GM12872 (cell line): ENCODE measurements at regions not wholly inside any gene's neighbourhood (a gene's known extent, or its start where the extent isn't known, plus 50 kb on each side); places are given as distances from the start of the nearest gene placed in this dataset.

Experiments
- TF ChIP-seq, protein P1 (sequence below): IDR thresholded peaks from 3 replicates; pipeline ENCODE4 v1.5.1; 2011; ENCODE audit warnings: low read depth, mild to moderate bottlenecking, low read length, moderate library complexity; ENCODE audit not compliant: insufficient read depth

DNA sequence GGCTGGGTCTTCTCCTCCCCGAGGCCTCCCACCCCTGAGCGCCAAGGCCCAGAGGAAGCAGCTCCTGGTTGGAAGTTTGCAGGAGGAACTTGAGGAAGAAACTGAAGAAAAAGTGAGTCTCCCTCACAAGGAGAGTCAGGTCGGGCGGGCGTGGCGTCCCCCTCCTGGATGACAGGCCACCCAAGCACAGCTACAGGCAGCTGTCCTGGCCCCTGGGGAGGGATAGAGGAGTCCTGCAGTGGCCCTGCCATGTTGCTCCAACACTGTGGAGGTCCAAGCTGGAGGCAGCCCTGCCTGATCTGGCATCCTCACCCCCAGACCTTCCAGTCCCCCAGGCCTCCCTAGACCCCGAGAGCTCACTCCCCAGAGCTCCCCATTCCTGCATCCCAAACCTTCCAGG, 1150.1 kb downstream of the BRD1 start:
- TF ChIP-seq, protein P1, sequence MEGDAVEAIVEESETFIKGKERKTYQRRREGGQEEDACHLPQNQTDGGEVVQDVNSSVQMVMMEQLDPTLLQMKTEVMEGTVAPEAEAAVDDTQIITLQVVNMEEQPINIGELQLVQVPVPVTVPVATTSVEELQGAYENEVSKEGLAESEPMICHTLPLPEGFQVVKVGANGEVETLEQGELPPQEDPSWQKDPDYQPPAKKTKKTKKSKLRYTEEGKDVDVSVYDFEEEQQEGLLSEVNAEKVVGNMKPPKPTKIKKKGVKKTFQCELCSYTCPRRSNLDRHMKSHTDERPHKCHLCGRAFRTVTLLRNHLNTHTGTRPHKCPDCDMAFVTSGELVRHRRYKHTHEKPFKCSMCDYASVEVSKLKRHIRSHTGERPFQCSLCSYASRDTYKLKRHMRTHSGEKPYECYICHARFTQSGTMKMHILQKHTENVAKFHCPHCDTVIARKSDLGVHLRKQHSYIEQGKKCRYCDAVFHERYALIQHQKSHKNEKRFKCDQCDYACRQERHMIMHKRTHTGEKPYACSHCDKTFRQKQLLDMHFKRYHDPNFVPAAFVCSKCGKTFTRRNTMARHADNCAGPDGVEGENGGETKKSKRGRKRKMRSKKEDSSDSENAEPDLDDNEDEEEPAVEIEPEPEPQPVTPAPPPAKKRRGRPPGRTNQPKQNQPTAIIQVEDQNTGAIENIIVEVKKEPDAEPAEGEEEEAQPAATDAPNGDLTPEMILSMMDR, result no peak

DNA sequence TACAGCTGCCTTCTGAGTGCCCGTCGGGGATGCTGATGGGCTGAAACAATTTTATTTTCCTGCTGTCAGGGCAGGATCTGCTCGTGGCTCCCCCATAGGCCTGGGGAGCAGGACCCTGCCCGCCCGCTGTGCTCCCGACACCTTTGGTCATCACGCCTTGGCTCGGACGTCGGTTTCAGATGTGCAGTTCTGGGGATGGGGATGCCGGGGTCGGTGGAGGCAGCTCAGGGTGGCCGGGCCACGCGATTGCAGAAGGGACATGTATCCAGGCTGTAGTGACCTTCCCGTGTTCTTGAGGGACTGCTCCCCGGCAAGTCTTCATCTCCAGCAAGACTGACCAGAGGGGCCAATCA, 1150.5 kb downstream of the BRD1 start:
- TF ChIP-seq, protein P1, result no peak

DNA sequence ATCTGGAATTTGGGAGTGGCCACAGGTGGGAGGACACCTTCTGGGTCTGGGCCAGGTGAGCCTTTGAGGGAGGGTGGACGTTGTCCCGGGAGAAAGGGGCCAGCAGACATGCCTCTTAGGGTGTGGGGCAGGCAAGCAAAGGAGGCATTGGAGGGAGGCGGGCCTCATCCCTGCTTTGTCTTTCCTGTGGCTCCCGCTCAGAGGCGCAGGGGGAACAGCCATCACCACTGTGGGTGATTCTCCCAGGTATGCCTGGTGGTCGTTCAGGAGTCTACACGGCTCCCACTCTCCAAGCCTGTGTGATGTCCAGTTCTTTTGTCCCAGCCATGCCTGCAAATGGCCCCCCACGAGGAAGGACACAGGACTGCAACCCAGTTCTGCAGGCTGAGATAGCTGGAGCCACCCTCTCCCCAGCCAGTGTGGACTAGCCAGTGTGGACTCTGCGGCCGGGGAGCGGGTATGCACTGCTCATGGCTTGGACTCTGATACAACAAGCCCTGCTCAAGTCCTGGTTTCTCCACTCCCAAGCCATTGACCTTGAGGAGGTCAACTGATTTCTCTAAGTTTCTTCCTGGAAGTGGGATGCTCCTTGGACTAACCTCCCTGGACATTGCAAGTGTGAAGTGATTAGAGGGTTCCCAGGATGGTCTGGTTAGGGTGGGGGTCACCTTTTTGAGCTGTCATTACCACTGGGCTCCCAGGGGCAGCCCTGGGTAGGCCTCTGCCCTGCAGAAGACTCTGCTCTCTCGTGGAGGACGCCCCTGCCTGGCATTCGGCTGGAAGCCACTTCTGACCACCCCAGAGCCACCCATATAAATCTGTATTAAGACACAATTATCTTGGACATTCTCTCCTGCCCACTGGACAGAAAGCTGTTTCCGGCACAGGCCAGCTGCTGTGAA, 1151.2 kb downstream of the BRD1 start:
- TF ChIP-seq, protein P1, result no peak

DNA sequence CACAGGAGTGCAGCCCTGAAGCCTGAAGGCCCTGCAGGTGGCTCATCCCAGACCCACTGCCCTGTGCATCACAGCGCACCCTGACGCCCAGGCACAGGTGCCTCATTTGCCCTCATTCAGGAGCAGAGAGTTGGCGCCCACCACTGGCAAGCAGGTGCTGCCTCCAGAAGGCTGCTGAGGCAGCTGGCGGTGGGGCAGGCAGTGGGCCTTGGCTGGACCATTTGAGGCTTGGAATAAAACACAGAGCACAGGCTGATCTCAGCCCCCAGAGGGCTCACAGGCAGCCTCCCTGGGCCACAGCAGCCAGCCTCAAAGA, 1151.9 kb downstream of the BRD1 start:
- TF ChIP-seq, protein P1, result no peak

DNA sequence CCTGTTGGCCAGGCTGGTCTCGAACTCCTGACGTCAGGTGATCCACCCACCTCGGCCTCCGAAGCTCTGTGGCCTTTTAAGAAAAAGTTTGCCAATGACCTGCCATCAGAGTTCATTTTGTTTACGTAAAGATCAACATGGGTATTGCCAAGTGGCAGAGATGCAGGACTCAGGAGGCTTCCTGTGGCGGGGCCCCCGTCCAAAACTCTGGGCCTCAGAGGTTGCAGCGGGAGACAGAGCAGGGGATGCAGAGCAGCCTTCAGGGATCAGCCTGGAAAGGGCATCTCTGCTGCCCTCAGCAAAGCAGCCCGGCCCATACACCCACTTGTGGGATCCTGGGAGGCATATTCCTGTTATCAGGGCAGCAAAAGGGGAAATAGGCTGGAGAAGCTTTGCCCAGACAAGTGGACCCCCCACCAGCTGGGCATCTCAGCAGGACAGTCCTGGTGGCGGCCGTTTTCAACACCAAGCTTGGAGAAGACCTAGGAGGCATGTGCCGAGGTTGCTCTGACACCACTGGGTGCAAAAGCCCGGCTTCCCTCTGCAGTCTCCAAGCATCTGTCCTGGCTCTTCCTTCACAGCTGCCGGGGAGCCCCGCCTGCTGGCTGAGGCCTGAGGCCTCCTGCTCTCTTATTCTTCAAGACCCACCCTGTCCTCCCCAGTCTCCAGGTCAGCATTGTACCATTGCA, 1152.4 kb downstream of the BRD1 start:
- TF ChIP-seq, protein P1, result no peak

DNA sequence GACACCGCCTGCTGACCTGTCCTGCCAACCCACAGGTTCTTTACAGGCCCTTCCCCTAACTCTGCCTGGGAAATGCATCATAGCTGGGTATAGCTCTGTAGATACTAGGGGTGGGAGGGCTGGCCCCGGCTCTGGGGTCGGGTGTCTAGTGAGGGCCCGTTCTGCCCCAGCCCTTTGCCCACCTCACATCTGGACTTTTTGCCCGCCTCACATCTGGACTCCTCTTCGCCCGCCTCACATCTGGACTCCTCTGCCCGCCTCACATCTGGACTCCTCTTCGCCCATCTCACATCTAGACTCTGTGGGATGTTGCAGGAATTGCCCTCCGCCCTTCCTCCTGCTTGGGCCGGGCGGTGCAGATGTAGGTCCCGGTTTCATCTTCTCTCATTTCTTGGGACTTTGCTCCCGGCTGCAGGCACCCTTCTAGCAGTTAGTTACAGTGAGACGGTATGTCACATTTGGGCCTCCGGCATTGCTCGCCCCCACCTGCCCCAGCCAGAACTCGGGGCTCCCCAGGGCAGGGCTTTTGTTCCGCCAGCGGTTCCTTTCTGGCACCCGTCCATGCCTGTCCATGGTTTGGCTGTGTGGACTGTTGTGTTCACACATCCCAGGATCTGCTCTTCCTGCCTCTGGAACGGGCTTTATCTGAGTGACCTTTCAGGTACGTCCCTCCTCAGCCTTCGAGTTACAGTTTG, 1153.7 kb downstream of the BRD1 start:
- TF ChIP-seq, protein P1, result no peak

DNA sequence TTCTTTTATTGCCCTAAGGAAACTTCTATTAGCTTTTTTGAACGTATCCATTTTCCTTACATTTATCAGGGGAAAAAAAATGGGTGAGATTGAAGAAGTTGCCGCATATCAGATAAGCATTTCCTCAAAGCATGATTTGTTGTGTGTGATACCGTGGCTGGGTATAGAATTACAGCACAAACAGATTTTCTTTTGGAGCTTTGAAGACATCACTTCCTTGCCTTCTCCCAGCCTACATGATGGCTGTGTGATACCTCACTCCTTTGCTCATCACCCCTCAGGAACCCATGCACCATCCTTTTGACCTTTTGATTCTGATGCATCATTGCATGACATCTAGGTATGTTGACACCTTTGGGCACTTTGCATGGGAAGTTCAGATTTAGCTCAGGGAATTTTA, 1155.3 kb downstream of the BRD1 start:
- TF ChIP-seq, protein P1, result no peak
